Lower leg skin (tissue), 3 donors: ENCODE measurements at regions not wholly inside any gene's neighbourhood (a gene's known extent, or its start where the extent isn't known, plus 50 kb on each side); places are given as distances from the start of the nearest gene placed in this dataset.

ENCODE experiments used
- POLR2A ChIP-seq, 2 donors: fragments of 450-650 bp; IDR thresholded peaks; one replicate each; pipeline ENCODE4 v1.6.1; 2016 to 2017; ENCODE audit warnings: antibody characterized with exemption in 2 of 2, mild to moderate bottlenecking in 1 of 2, moderate library complexity in 1 of 2
- TF ChIP-seq, protein P1 (sequence below), 3 donors: fragments of 450-650 bp; IDR thresholded peaks; one replicate each; pipeline ENCODE4 v1.5.1; 2016; ENCODE audit warnings: antibody characterized with exemption in 3 of 3, mild to moderate bottlenecking in 3 of 3, moderate library complexity in 2 of 3

DNA sequence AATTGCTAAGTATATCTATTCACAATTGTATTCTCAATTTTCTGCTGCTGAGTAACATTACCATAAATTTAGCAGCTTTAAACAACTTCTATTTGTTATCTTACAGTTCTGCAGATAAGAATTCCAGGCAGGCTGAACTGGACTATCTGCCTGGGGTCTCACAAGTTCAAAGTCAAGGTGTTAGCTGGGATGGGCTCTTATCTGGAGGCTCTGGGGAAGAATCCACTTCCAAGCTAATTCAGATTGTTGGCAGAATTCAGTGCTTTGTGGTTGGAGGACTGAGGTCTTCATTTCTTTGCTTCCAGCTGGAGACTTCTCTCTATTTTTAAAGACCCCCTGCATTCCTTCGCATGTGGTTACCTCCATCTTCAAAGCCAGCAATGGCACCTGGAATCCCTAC is 329.9 kb upstream of the ISX start:
- TF ChIP-seq, protein P1, sequence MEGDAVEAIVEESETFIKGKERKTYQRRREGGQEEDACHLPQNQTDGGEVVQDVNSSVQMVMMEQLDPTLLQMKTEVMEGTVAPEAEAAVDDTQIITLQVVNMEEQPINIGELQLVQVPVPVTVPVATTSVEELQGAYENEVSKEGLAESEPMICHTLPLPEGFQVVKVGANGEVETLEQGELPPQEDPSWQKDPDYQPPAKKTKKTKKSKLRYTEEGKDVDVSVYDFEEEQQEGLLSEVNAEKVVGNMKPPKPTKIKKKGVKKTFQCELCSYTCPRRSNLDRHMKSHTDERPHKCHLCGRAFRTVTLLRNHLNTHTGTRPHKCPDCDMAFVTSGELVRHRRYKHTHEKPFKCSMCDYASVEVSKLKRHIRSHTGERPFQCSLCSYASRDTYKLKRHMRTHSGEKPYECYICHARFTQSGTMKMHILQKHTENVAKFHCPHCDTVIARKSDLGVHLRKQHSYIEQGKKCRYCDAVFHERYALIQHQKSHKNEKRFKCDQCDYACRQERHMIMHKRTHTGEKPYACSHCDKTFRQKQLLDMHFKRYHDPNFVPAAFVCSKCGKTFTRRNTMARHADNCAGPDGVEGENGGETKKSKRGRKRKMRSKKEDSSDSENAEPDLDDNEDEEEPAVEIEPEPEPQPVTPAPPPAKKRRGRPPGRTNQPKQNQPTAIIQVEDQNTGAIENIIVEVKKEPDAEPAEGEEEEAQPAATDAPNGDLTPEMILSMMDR (IDR thresholded peaks at IDR 0.05), result no peak
- TF ChIP-seq POLR2A (IDR thresholded peaks at IDR 0.05), result no peak
